Mesothelial cell of epicardium (in vitro differentiated cells): ENCODE measurements at regions not wholly inside any gene's neighbourhood (a gene's known extent, or its start where the extent isn't known, plus 50 kb on each side); places are given as distances from the start of the nearest gene placed in this dataset.

ENCODE experiments used
- DNase-seq, 2 experiments: peaks; one replicate each; pipeline ENCODE4 v3.0.0; 2021; ENCODE audit warnings: low spot score in 2 of 2; ENCODE audit not compliant: unreplicated experiment in 2 of 2
- H3K27ac Mint-ChIP-seq: 2 replicates; pipeline ENCODE4 v1.8.0; 2021; ENCODE audit warnings: mixed read lengths
- H3K27me3 Mint-ChIP-seq: 2 replicates; pipeline ENCODE4 v1.8.0; 2021; ENCODE audit warnings: low read depth, mixed read lengths
- H3K36me3 Mint-ChIP-seq: 2 replicates; pipeline ENCODE4 v1.8.0; 2021; ENCODE audit warnings: mixed read lengths
- H3K4me1 Mint-ChIP-seq: 2 replicates; pipeline ENCODE4 v1.8.0; 2021; ENCODE audit warnings: mixed read lengths
- H3K4me3 Mint-ChIP-seq: 2 replicates; pipeline ENCODE4 v1.8.0; 2021; ENCODE audit warnings: mild to moderate bottlenecking, moderate library complexity, mixed read lengths
- H3K9me3 Mint-ChIP-seq: 2 replicates; pipeline ENCODE4 v1.8.0; 2021; ENCODE audit warnings: mixed read lengths
- TF ChIP-seq, protein P1 (sequence below): fragments of 200-600 bp; sonication (generic); IDR thresholded peaks from one replicate; pipeline ENCODE4 v1.5.0; 2021; ENCODE audit warnings: antibody characterized with exemption; ENCODE audit not compliant: unreplicated experiment

DNA sequence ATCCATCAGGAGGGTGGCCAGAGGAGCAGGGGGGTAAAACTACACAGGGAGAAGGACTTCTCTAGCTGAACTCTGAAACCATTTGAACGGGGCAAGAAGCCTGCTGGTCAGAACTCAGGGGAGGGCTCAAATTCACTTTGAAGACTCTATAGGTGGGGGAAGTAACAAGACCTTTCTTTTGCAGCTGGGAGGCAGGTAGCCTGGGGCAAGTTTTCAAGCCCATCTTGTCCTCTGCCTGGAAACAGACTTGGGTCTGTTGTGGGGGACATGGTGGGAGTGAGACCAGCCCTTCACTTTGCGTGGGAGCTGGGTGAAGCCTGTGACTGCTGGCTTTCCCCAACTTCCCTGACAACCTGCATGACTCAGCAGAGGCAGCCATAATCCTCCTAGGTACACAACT is 312.3 kb downstream of the SPRY1 start:
- peaks cover 2% of the 10 kb centered on the region for H3K4me1 Mint-ChIP-seq
- TF ChIP-seq, protein P1, sequence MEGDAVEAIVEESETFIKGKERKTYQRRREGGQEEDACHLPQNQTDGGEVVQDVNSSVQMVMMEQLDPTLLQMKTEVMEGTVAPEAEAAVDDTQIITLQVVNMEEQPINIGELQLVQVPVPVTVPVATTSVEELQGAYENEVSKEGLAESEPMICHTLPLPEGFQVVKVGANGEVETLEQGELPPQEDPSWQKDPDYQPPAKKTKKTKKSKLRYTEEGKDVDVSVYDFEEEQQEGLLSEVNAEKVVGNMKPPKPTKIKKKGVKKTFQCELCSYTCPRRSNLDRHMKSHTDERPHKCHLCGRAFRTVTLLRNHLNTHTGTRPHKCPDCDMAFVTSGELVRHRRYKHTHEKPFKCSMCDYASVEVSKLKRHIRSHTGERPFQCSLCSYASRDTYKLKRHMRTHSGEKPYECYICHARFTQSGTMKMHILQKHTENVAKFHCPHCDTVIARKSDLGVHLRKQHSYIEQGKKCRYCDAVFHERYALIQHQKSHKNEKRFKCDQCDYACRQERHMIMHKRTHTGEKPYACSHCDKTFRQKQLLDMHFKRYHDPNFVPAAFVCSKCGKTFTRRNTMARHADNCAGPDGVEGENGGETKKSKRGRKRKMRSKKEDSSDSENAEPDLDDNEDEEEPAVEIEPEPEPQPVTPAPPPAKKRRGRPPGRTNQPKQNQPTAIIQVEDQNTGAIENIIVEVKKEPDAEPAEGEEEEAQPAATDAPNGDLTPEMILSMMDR = no peak
- no peaks in the 10 kb centered on the region for H3K27me3 Mint-ChIP-seq
- H3K36me3 Mint-ChIP-seq = peaks cover 22% of the 10 kb centered on the region
- no peak for DNase-seq
- H3K9me3 Mint-ChIP-seq = peaks cover 45% of the 10 kb centered on the region
- no peak overlapping the region for H3K27ac Mint-ChIP-seq
- H3K4me3 Mint-ChIP-seq = no peak overlapping the region

DNA sequence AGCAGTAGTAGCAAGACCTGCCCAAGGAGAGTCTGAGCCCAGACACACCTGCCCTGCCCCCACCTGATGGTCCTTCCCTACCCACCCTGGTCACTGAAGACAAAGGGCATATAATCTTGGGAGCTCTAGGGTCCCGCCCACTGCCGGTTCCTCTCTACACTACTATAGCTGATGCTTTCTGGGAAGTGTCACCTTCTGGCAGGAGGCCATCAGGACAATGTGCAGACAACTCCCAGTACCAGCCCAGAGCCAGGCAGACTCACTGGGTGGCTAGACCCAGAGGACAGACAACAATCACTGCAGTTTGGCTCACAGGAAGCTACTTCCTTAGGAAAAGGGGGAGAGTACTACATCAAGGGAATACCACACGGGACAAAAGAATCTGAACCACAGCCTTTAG is 312.7 kb downstream of the SPRY1 start:
- Mint-ChIP-seq H3K9me3 (peaks cover 48% of the 10 kb centered on the region), H3K27me3 (no peaks in the 10 kb centered on the region), H3K27ac (no peak overlapping the region), H3K4me3 (no peak overlapping the region), H3K36me3 (peaks cover 22% of the 10 kb centered on the region), H3K4me1 (peaks cover 2% of the 10 kb centered on the region)
- DNase-seq = no peak
- TF ChIP-seq, protein P1 = no peak

DNA sequence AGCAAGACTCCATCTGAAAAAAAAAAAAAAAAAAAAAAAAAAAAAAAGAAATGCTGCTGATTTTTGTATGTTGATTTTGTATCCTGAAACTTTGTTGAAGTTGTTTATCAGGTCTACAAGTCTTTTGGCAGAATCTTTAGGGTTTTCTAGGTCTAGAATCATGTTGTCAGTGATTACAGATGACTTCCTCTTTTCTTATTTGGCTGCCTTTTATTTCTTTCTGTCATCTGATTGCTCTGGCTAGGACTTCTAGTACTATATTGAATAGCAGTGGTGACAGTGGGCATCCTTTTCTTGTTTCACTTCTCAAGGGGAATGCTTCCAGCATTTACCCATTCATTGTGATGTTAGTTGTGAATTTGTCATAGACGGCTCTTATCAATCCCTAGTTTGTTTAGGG is 334.4 kb downstream of the SPRY1 start:
- no peaks in the 10 kb centered on the region for H3K27me3 Mint-ChIP-seq
- H3K27ac Mint-ChIP-seq = no peak overlapping the region
- no peak overlapping the region for H3K4me3 Mint-ChIP-seq
- H3K9me3 Mint-ChIP-seq = peaks cover 21% of the 10 kb centered on the region
- no peaks in the 10 kb centered on the region for H3K4me1 Mint-ChIP-seq
- TF ChIP-seq, protein P1 = no peak
- H3K36me3 Mint-ChIP-seq = peaks cover 3% of the 10 kb centered on the region
- no peak for DNase-seq

DNA sequence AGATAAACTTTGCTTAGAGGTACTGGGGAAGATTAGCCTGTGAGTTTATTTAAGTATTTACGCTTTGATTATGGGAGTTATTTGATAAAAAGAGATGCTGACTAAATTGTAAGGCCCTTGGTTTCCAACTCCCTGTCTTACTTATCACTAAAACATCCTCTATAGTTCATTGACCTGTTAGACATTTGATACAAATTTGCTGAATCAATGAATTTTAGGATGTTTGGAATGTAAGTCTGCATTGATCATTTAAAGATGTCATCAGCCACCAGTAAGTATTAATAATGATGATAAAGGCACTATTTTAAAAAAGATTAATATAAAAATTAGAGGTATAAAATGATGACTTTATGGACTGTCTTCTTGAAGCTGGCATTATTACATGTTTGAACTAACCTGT is 340.6 kb downstream of the SPRY1 start:
- Mint-ChIP-seq H3K36me3 (peaks cover 1% of the 10 kb centered on the region), H3K27me3 (no peaks in the 10 kb centered on the region), H3K4me1 (peaks cover 6% of the 10 kb centered on the region), H3K4me3 (no peak overlapping the region), H3K9me3 (peaks cover 18% of the 10 kb centered on the region), H3K27ac (no peak overlapping the region)
- TF ChIP-seq, protein P1 = no peak
- DNase-seq = no peak

DNA sequence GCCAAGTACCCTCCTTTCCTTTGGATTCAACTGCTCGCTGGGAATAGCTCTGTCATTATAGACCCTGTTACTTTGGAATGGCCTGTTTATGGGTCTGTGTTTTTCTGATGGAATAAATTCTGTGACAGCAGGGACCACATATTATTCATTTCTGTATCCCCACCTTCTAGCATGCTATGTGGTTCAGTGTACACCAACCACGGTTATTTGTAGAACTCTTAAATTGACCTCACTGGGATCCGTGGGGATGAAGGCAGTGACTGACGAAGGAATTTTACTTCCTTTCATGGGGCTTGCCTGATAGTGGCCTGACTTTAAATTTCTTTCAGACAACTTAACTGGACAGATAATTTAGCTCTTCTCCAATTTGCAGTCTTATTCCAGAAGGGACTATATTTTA is 343.2 kb downstream of the SPRY1 start:
- H3K4me1 Mint-ChIP-seq = peaks cover 27% of the 10 kb centered on the region
- no peak for DNase-seq
- no peak overlapping the region for H3K4me3 Mint-ChIP-seq
- peaks cover 10% of the 10 kb centered on the region for H3K9me3 Mint-ChIP-seq
- no peaks in the 10 kb centered on the region for H3K27me3 Mint-ChIP-seq
- H3K27ac Mint-ChIP-seq = no peak overlapping the region
- TF ChIP-seq, protein P1 = no peak
- peaks cover 1% of the 10 kb centered on the region for H3K36me3 Mint-ChIP-seq

DNA sequence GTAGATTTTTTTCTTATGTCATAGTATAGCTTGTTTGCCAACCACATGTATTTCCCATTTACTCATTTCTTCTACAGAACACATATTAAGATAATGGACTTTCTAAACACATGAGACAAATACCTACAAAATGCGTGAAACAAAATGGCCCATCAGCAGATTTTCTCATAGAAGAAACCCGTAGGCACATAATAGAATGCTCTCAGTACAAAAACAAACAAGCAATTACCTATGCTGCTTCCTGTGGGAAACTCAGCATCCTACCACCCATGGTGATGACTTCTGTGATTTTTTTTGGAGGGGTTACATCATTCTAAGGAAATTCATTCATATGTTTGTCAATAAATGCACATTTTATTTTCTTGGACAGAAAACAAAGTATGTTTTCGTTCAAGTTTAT is 343.6 kb downstream of the SPRY1 start:
- TF ChIP-seq, protein P1 = no peak

More for the DNA sequence above, 343.6 kb downstream of the SPRY1 start:
- Mint-ChIP-seq H3K36me3 (peaks cover 1% of the 10 kb centered on the region), H3K4me3 (no peak overlapping the region), H3K27ac (no peak overlapping the region), H3K27me3 (no peaks in the 10 kb centered on the region), H3K9me3 (peaks cover 9% of the 10 kb centered on the region), H3K4me1 (peaks cover 31% of the 10 kb centered on the region)
- no peak for DNase-seq
